ENCODE measurements at regions not wholly inside any gene's neighbourhood (a gene's known extent, or its start where the extent isn't known, plus 50 kb on each side); places are given as distances from the start of the nearest gene placed in this dataset.

GRCh38 chr7:121510858-121511482, 114.9 kb upstream of the FAM3C start:
- Histone ChIP-seq H3K4me3 (ENCODE audit: low read depth in 2 of 2, low read length in 2 of 2) (no peak overlapping the region), H3K9me3 (ENCODE audit: control insufficient read depth, insufficient read depth, low read depth, low read length) (peaks cover 30% of the 10 kb centered on the region; the same call in 1 of the 2 replicates), H3K27ac (ENCODE audit: low read length) (no peak overlapping the region), H3K27me3 (ENCODE audit: control insufficient read depth, insufficient read depth, low read length) (no peaks in the 10 kb centered on the region), H3K36me3 (ENCODE audit: control insufficient read depth, insufficient read depth, low read length) (no peaks in the 10 kb centered on the region), H3K4me1 (ENCODE audit: control insufficient read depth, insufficient read depth, low read length) (no peaks in the 10 kb centered on the region)
- intact Hi-C loops (cut with micrococcal nuclease; ENCODE audit: unreplicated experiment): no loop called here
- TF ChIP-seq POLR2AphosphoS5 (IDR thresholded peaks at IDR 0.05; ENCODE audit: low read depth, low read length): no peak
- no peak for TF ChIP-seq CTCF (IDR thresholded peaks at IDR 0.05)
- no peak for TF ChIP-seq SIN3A (IDR thresholded peaks at IDR 0.05; ENCODE audit: borderline replicate concordance, insufficient read depth, low read depth, low read length)
- ATAC-seq (no peak), DNase-seq (ENCODE audit: low read depth, low spot score) (no peak)
- no TSS peak for BruUV-seq (replicated peaks)
- ChIA-PET CTCF (interaction anchor here (0.6 kb wide), 1 partner anchor 147 kb away, joined by 6 read pairs; no protein-coding TSS in a partner anchor), POLR2A (no interaction called here)
- in situ Hi-C loops (cut with HindIII; ENCODE audit: low pct_unique_long_range_greater_than_20kb, low sequenced_read_pairs): no loop called here

GRCh38 chr7:121510302-121510701, 114.2 kb upstream of the FAM3C start:
- Histone ChIP-seq H3K4me1 (ENCODE audit: control insufficient read depth, insufficient read depth, low read length) (no peaks in the 10 kb centered on the region), H3K27me3 (ENCODE audit: control insufficient read depth, insufficient read depth, low read length) (no peaks in the 10 kb centered on the region), H3K4me3 (ENCODE audit: low read depth in 2 of 2, low read length in 2 of 2) (no peak overlapping the region), H3K36me3 (ENCODE audit: control insufficient read depth, insufficient read depth, low read length) (no peaks in the 10 kb centered on the region), H3K9me3 (ENCODE audit: control insufficient read depth, insufficient read depth, low read depth, low read length) (peaks cover 34% of the 10 kb centered on the region; the same call in 1 of the 2 replicates), H3K27ac (ENCODE audit: low read length) (no peak overlapping the region)
- BruUV-seq (replicated peaks): no TSS peak
- ChIA-PET CTCF (no interaction called here), POLR2A (no interaction called here)
- intact Hi-C loops (cut with micrococcal nuclease; ENCODE audit: unreplicated experiment): no loop called here
- TF ChIP-seq POLR2AphosphoS5 (IDR thresholded peaks at IDR 0.05; ENCODE audit: low read depth, low read length): no peak
- TF ChIP-seq SIN3A (IDR thresholded peaks at IDR 0.05; ENCODE audit: borderline replicate concordance, insufficient read depth, low read depth, low read length): no peak
- 0 out of 2 replicates have a peak, but pooled peaks have one; percentile 12 for TF ChIP-seq CTCF (IDR thresholded peaks at IDR 0.05)
- no peak for TF ChIP-seq REST (IDR thresholded peaks at IDR 0.05; ENCODE audit: insufficient read depth in 1 of 2, low read depth in 2 of 2, low read length in 1 of 2)
- TF ChIP-seq TCF7L2 (IDR thresholded peaks at IDR 0.05; ENCODE audit: low read depth, low read length): no peak
- ATAC-seq (no peak), DNase-seq (ENCODE audit: low read depth, low spot score) (no peak)
- in situ Hi-C loops (cut with HindIII; ENCODE audit: low pct_unique_long_range_greater_than_20kb, low sequenced_read_pairs): no loop called here
